ENCODE measurements at regions not wholly inside any gene's neighbourhood (a gene's known extent, or its start where the extent isn't known, plus 50 kb on each side); places are given as distances from the start of the nearest gene placed in this dataset.
"Not testable (repeated sequence)": the region's sequence is repeated elsewhere in the genome, so short reads cannot be mapped to it uniquely, and the experiment has no call there.

DNA sequence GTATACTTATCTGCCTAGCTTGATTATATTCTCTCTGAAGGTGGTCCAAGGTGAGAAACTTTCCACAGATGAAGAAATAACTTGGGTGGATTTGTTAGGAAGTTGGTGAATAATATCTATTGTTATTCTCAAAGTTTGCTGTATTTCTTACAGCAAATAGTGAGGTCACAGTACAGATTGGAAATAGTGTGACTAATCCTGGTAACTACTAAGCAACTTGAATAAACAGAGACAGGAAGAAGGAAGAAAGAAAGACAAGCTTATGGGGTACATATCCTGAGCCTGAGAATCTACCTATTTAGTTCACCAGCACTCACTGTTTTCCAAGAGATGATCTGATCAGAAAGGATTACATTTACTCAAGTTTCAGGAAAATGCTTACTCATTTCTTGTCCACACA, 1416.1 kb downstream of the RPA4 start:
- Histone ChIP-seq H3K9ac (ENCODE audit: insufficient read length) (no peak overlapping the region), H3K4me3 (no peak overlapping the region), H3K36me3 (ENCODE audit: insufficient read depth, low read length) (no peaks in the 10 kb centered on the region), H3K27ac (no peak overlapping the region), H3K9me3 (ENCODE audit: low read depth, low read length) (no peaks in the 10 kb centered on the region)
- DNase-seq (ENCODE audit: low read depth, low spot score), result no peak
- TF ChIP-seq EZH2 (IDR thresholded peaks at IDR 0.05) (no peak), POLR2AphosphoS5 (IDR thresholded peaks at IDR 0.05; ENCODE audit: borderline replicate concordance, low read depth, low read length) (no peak), FOXP2 (optimal IDR thresholded peaks at IDR 0.05; ENCODE audit: control extremely low read depth, extremely low read length, insufficient read depth) (no peak)

DNA sequence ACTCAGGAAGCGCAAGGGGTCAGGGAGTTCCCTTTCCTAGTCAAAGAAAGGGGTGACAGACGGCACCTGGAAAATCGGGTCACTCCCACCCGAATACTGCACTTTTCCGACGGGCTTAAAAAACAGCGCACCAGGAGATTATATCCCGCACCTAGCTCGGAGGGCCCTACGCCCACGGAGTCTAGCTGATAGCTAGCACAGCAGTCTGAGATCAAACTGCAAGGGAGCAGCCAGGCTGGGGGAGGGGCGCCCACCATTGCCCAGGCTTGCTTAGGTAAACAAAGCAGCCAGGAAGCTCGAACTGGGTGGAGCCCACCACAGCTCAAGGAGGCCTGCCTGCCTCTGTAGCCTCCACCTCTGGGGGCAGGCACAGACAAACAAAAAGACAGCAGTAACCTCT, 1416.8 kb downstream of the RPA4 start:
- H3K9me3 ChIP-seq (ENCODE audit: low read depth, low read length); DNase-seq (ENCODE audit: low read depth, low spot score); H3K27ac ChIP-seq; H3K36me3 ChIP-seq (ENCODE audit: insufficient read depth, low read length); H3K4me3 ChIP-seq; H3K9ac ChIP-seq (ENCODE audit: insufficient read length): not testable (repeated sequence)

DNA sequence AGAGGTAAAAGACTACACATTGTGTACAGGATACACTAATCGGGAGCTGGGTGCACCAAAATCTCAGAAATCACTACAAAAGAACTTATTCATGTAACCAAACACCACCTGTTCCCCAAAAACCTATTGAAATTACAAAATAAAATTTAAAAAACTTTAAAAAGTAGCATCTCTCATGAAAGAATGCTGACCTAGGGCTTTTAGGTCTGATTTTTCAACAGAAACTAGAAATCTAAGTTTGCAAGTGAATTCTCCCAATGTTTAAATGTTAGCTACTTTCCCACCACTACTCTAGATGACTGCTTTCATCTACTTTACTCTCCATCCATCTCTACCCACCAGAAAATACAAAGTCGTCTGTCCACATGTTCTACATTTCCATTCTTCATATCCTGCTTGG, 1447.7 kb downstream of the RPA4 start:
- TF ChIP-seq EZH2 (IDR thresholded peaks at IDR 0.05) (no peak), POLR2AphosphoS5 (IDR thresholded peaks at IDR 0.05; ENCODE audit: borderline replicate concordance, low read depth, low read length) (no peak), FOXP2 (optimal IDR thresholded peaks at IDR 0.05; ENCODE audit: control extremely low read depth, extremely low read length, insufficient read depth) (no peak)
- H3K4me3 ChIP-seq, result no peak overlapping the region
- H3K27ac ChIP-seq, result no peak overlapping the region
- no peak overlapping the region for H3K9ac ChIP-seq (ENCODE audit: insufficient read length)
- no peak for DNase-seq (ENCODE audit: low read depth, low spot score)
- H3K9me3 ChIP-seq (ENCODE audit: low read depth, low read length), result no peaks in the 10 kb centered on the region
- no peaks in the 10 kb centered on the region for H3K36me3 ChIP-seq (ENCODE audit: insufficient read depth, low read length)

DNA sequence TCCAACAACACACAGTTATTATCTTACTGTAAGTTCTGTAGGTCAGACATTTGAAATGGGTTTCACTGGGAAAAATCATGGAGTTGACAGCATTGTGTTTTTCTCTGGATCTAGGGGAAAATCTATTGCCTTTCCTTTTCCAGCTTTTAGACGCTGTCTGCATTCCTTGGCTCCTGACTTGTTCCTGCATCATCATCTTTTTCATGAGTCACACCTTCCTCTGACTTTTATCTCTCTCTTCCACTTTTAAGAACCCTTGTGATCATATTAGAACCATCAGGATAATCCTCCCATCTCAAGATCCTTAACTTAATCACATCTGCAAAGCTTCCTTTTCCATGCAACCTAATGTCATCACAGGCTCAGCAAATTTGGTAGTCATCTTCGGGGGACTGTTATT, 1454.8 kb downstream of the RPA4 start:
- Histone ChIP-seq H3K9me3 (ENCODE audit: low read depth, low read length) (no peaks in the 10 kb centered on the region), H3K4me3 (no peak overlapping the region), H3K9ac (ENCODE audit: insufficient read length) (no peak overlapping the region), H3K36me3 (ENCODE audit: insufficient read depth, low read length) (no peaks in the 10 kb centered on the region), H3K27ac (no peak overlapping the region)
- TF ChIP-seq POLR2AphosphoS5 (IDR thresholded peaks at IDR 0.05; ENCODE audit: borderline replicate concordance, low read depth, low read length) (no peak), FOXP2 (optimal IDR thresholded peaks at IDR 0.05; ENCODE audit: control extremely low read depth, extremely low read length, insufficient read depth) (no peak), EZH2 (IDR thresholded peaks at IDR 0.05) (no peak)
- no peak for DNase-seq (ENCODE audit: low read depth, low spot score)

DNA sequence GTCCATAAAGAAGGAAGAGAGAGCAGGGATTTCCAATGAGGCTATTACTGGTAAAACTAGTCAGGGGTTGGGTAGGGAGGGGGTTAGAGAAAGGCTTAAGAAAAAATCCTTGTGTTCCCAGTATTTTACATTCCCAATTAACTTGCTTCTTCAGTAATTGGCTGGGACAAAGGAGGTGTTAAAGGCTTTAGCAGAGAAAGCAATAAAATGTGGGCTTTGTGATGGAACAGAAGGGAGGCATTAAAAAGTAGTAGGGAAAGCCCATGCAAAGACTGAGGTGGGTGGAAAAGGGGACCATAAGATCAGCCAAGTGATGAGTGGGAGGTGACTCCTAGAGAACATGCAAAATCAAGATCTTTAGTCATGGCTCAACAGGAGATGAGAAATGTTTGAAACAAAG, 1467.2 kb downstream of the RPA4 start:
- no peaks in the 10 kb centered on the region for H3K9me3 ChIP-seq (ENCODE audit: low read depth, low read length)
- no peak overlapping the region for H3K9ac ChIP-seq (ENCODE audit: insufficient read length)
- no peaks in the 10 kb centered on the region for H3K36me3 ChIP-seq (ENCODE audit: insufficient read depth, low read length)
- no peak overlapping the region for H3K27ac ChIP-seq
- TF ChIP-seq EZH2 (IDR thresholded peaks at IDR 0.05) (no peak), FOXP2 (optimal IDR thresholded peaks at IDR 0.05; ENCODE audit: control extremely low read depth, extremely low read length, insufficient read depth) (no peak), POLR2AphosphoS5 (IDR thresholded peaks at IDR 0.05; ENCODE audit: borderline replicate concordance, low read depth, low read length) (no peak)
- no peak for DNase-seq (ENCODE audit: low read depth, low spot score)
- H3K4me3 ChIP-seq, result no peak overlapping the region

DNA sequence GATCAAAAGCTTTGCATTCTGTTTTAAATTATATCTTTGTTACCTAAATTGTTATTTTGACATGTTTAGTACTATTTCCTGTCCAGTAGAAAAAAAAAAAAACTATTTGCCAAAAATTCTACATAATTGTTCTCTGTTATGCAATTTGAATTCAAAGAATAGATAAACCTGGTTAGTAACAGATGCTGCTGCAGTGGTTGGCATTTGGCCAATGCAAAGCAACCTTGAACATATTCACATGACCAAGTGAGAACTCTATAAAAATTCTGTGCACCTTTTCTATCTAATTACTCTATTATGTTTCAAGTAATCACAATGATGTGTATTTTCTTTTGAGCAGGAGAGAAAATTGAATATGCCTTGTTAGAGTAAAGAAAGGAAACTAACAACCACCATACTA, 1473.4 kb downstream of the RPA4 start:
- Histone ChIP-seq H3K36me3 (ENCODE audit: insufficient read depth, low read length) (no peaks in the 10 kb centered on the region), H3K9ac (ENCODE audit: insufficient read length) (no peak overlapping the region), H3K27ac (no peak overlapping the region), H3K9me3 (ENCODE audit: low read depth, low read length) (no peaks in the 10 kb centered on the region), H3K4me3 (no peak overlapping the region)
- TF ChIP-seq EZH2 (IDR thresholded peaks at IDR 0.05), result no peak
- no peak for TF ChIP-seq POLR2AphosphoS5 (IDR thresholded peaks at IDR 0.05; ENCODE audit: borderline replicate concordance, low read depth, low read length)
- no peak for TF ChIP-seq FOXP2 (optimal IDR thresholded peaks at IDR 0.05; ENCODE audit: control extremely low read depth, extremely low read length, insufficient read depth)
- DNase-seq (ENCODE audit: low read depth, low spot score), result no peak

DNA sequence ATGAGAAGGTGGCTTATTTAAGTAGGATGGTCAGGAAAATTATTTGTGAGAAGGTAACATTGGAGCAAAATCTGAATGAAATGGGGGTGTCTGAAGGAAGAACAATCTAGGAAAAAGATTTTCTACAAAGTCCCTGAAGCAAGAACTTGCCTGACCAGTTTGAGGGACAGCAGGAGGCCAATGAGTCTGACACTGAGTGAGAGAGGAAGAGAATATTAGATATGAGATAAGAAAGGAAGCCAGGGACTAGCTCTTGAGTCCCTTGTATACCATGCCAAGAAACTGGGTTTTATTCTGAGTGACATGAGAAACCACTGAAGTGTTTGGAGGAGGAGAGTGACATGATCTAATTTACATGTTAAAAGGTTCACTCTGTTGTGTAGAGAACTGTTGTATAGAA, 1478.9 kb downstream of the RPA4 start:
- Histone ChIP-seq H3K36me3 (ENCODE audit: insufficient read depth, low read length) (no peaks in the 10 kb centered on the region), H3K4me3 (no peak overlapping the region), H3K9me3 (ENCODE audit: low read depth, low read length) (no peaks in the 10 kb centered on the region), H3K27ac (no peak overlapping the region), H3K9ac (ENCODE audit: insufficient read length) (no peak overlapping the region)
- TF ChIP-seq FOXP2 (optimal IDR thresholded peaks at IDR 0.05; ENCODE audit: control extremely low read depth, extremely low read length, insufficient read depth) (no peak), EZH2 (IDR thresholded peaks at IDR 0.05) (no peak), POLR2AphosphoS5 (IDR thresholded peaks at IDR 0.05; ENCODE audit: borderline replicate concordance, low read depth, low read length) (no peak)
- DNase-seq (ENCODE audit: low read depth, low spot score), result no peak

DNA sequence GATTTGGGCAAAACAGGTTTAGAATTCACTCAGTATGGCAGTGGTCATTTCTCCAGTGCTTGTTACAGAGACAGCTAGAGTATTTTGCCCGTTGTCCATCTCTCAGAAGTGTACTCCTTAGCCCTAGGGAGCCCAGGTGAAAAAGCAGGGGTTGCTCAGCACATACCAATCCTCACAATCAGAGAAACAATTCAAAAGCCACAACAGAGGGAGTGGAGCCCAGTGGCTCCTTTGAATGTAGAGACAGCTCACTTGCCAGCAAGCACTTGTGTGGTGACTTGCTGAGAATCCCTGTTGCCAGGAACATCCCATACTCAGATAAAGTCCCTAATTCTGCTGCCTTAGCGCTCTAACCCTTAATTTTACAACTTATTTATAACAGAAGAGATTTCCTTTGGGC, 1488.3 kb downstream of the RPA4 start:
- Histone ChIP-seq H3K9me3 (ENCODE audit: low read depth, low read length) (no peaks in the 10 kb centered on the region), H3K36me3 (ENCODE audit: insufficient read depth, low read length) (no peaks in the 10 kb centered on the region), H3K9ac (ENCODE audit: insufficient read length) (no peak overlapping the region), H3K4me3 (no peak overlapping the region), H3K27ac (no peak overlapping the region)
- DNase-seq (ENCODE audit: low read depth, low spot score), result no peak
- no peak for TF ChIP-seq EZH2 (IDR thresholded peaks at IDR 0.05)
- TF ChIP-seq POLR2AphosphoS5 (IDR thresholded peaks at IDR 0.05; ENCODE audit: borderline replicate concordance, low read depth, low read length), result no peak
- TF ChIP-seq FOXP2 (optimal IDR thresholded peaks at IDR 0.05; ENCODE audit: control extremely low read depth, extremely low read length, insufficient read depth), result no peak

DNA sequence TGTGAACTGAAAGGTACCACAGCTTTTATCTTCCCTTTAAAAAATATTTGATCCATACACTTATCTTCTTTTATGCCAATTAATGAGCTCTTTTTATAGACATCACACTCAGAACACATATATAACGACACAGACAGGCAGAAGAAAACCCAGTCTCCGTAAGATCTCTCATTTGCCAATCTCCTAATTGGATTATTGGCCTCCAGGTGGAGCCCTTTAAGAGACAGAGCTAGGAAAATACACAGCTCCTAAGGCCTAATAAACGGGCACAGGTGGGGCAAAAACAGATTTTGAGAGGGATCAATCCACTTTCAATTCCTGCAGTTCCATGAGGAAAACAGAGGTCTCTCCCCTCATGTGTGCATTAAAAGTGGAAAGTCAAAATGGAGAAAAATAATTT, 1495.4 kb downstream of the RPA4 start:
- no peaks in the 10 kb centered on the region for H3K36me3 ChIP-seq (ENCODE audit: insufficient read depth, low read length)
- no peak overlapping the region for H3K9ac ChIP-seq (ENCODE audit: insufficient read length)
- H3K27ac ChIP-seq, result no peak overlapping the region
- H3K4me3 ChIP-seq, result no peak overlapping the region
- TF ChIP-seq EZH2 (IDR thresholded peaks at IDR 0.05), result no peak
- TF ChIP-seq POLR2AphosphoS5 (IDR thresholded peaks at IDR 0.05; ENCODE audit: borderline replicate concordance, low read depth, low read length), result no peak
- TF ChIP-seq FOXP2 (optimal IDR thresholded peaks at IDR 0.05; ENCODE audit: control extremely low read depth, extremely low read length, insufficient read depth), result no peak
- H3K9me3 ChIP-seq (ENCODE audit: low read depth, low read length), result no peaks in the 10 kb centered on the region
- DNase-seq (ENCODE audit: low read depth, low spot score), result no peak
